AG04450 (cell line): ENCODE measurements at regions not wholly inside any gene's neighbourhood (a gene's known extent, or its start where the extent isn't known, plus 50 kb on each side); places are given as distances from the start of the nearest gene placed in this dataset.
A peak's percentile ranks its signal among the peaks of the same experiment; 100 is the strongest.

Source experiments
- CTCF ChIA-PET: fragments of 300-600, 350-600 bp; formaldehyde crosslinking; extraction: SDS; loops from one replicate; lab custom pipeline; 2022; ENCODE audit warnings: antibody characterized with exemption, inconsistent platforms; lab: Charles Lee
- POLR2A ChIA-PET: fragments of 350-600 bp; formaldehyde crosslinking; extraction: SDS; loops from one replicate; lab custom pipeline; 2021; ENCODE audit warnings: antibody characterized with exemption, inconsistent platforms; lab: Yijun Ruan, JAX
- DNase-seq: peaks from one replicate; pipeline ENCODE4 v3.0.0-alpha.2; 2011; ENCODE audit warnings: low read depth, low spot score
- H3K27ac ChIP-seq: one replicate; pipeline ENCODE4 v1.5.1; 2012; ENCODE audit warnings: low read depth, low read length, control low read depth
- H3K27me3 ChIP-seq: one replicate; pipeline ENCODE4 v1.6.0; 2012; ENCODE audit warnings: low read length; ENCODE audit not compliant: control insufficient read depth, insufficient read depth
- H3K4me3 ChIP-seq: 2 replicates; pipeline ENCODE4 v1.5.1; 2011; ENCODE audit warnings: mild to moderate bottlenecking, low read depth, low read length, control low read depth
- H3K9me3 ChIP-seq: 2 replicates; pipeline ENCODE4 v1.5.1; 2012; ENCODE audit warnings: low read length; ENCODE audit not compliant: control insufficient read depth, insufficient read depth
- TF ChIP-seq, protein P1 (sequence below): IDR thresholded peaks from 2 replicates; pipeline ENCODE4 v1.5.1; 2011; ENCODE audit warnings: low read depth, low read length, control low read depth, inconsistent platforms

DNA sequence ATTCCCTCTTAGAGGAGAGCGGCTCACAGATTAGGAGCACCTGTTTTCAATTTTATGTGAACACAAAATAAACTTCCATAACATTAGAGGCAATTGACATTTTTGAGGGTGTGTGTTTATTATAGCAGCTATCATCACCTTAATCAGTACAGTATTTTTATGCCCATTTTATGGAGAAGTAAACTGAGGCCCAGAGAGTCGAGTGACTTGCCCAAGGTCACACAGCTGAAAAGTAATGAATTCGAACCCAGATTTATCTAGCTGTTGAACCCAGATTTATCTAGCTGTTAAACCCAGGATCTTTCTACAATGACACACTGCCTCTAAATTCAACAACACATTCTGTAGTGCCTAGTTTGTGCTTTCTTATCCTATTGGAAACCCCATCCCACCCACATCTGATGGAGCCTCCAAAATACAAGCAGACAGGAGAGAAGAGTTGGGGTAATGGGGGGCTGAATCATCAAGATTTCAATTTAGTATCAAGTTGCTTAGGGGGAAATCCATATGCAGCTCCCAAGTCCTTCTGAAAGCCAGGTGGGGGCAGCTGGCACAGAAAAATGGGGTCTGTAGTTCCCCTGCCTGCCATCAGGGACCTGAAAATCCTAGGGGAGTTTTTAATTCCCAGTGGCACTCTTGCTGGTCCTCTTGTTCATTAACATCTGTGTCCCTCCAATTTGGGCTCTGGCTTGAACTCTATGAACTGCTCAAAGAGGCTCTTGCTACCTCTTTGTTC is 50.4 kb upstream of the TRA2B start:
- CTCF ChIA-PET: interaction anchor here (1.5 to 3.6 kb wide), 5 partner anchors 10 to 552 kb away, joined by 6 to 20 read pairs (median 8); no protein-coding TSS in a partner anchor

More for the DNA sequence above, 50.4 kb upstream of the TRA2B start:
- peaks cover 2% of the 10 kb centered on the region; the same call in 1 of the 2 replicates for H3K9me3 ChIP-seq
- no peak overlapping the region for H3K4me3 ChIP-seq
- TF ChIP-seq, protein P1, sequence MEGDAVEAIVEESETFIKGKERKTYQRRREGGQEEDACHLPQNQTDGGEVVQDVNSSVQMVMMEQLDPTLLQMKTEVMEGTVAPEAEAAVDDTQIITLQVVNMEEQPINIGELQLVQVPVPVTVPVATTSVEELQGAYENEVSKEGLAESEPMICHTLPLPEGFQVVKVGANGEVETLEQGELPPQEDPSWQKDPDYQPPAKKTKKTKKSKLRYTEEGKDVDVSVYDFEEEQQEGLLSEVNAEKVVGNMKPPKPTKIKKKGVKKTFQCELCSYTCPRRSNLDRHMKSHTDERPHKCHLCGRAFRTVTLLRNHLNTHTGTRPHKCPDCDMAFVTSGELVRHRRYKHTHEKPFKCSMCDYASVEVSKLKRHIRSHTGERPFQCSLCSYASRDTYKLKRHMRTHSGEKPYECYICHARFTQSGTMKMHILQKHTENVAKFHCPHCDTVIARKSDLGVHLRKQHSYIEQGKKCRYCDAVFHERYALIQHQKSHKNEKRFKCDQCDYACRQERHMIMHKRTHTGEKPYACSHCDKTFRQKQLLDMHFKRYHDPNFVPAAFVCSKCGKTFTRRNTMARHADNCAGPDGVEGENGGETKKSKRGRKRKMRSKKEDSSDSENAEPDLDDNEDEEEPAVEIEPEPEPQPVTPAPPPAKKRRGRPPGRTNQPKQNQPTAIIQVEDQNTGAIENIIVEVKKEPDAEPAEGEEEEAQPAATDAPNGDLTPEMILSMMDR: peak; percentile 39
- H3K27me3 ChIP-seq: peaks cover 2% of the 10 kb centered on the region
- H3K27ac ChIP-seq: no peak overlapping the region
- no peak for DNase-seq
- POLR2A ChIA-PET: no interaction called here
